Right lobe of liver (tissue), 6 donors: ENCODE measurements at regions not wholly inside any gene's neighbourhood (a gene's known extent, or its start where the extent isn't known, plus 50 kb on each side); places are given as distances from the start of the nearest gene placed in this dataset.

Experiments used
- ATAC-seq, 4 donors: fragments of 200-7000 bp; cut with Tn5 transposase; one replicate each; pipeline ENCODE4 v1.9.1; 2020; ENCODE audit warnings: mild to moderate bottlenecking in 4 of 4, moderate library complexity in 4 of 4
- DNase-seq, 3 donors: peaks; one replicate each; pipeline ENCODE4 v3.0.0-alpha.2; 2020
- H3K27ac ChIP-seq, 3 donors: fragments of 200-600 bp; one replicate each; pipeline ENCODE4 v1.8.0; 2022
- H3K27me3 ChIP-seq, 2 donors: fragments of 200-600 bp; one replicate each; pipeline ENCODE4 v1.8.0; 2022
- H3K36me3 ChIP-seq, 4 donors: fragments of 200-600 bp; sonication (generic) in 1 of 4; one replicate each; pipeline versions ENCODE4 v1.5.1 to v1.8.0; 2017 to 2022; ENCODE audit warnings: control low read depth in 1 of 4
- H3K4me1 ChIP-seq, 4 donors: fragments of 200-600 bp; sonication (generic) in 1 of 4; one replicate each; pipeline versions ENCODE4 v1.5.1 to v1.8.0; 2017 to 2022; ENCODE audit warnings: control low read depth in 1 of 4
- H3K4me3 ChIP-seq, 3 donors: fragments of 200-600 bp; one replicate each; pipeline ENCODE4 v1.8.0; 2022
- H3K9me3 ChIP-seq, 4 donors: fragments of 200-600 bp; sonication (generic) in 1 of 4; one replicate each; pipeline versions ENCODE4 v1.5.1 to v1.8.0; 2017 to 2022; ENCODE audit warnings: control low read depth in 1 of 4
- CTCF ChIP-seq, 4 donors: fragments of 200-600 bp in 3 of 4; fragments of 450-650 bp in 1 of 4; IDR thresholded peaks; one replicate each; pipeline versions ENCODE4 v1.5.1 to v1.8.0; 2016 to 2022; ENCODE audit warnings: antibody characterized with exemption in 4 of 4, mild to moderate bottlenecking in 2 of 4
- POLR2A ChIP-seq: fragments of 450-650 bp; IDR thresholded peaks from one replicate; pipeline ENCODE4 v1.6.1; 2017; ENCODE audit warnings: antibody characterized with exemption, mild to moderate bottlenecking
- WGBS: methylation state at CpG from one replicate; pipeline ENCODE4 v1.1.6; 2018; ENCODE audit warnings: low coverage, low lambda C conversion rate; ENCODE audit not compliant: insufficient coverage; ENCODE audit errors: missing lambda C conversion rate; 5-methylcytosine and 5-hydroxymethylcytosine counted together
- intact Hi-C, 2 donors: fragments of 100-400 bp; cut with DNase I; formaldehyde crosslinking; loops; one replicate each; pipeline versions ENCODE4 v1.11.2 to v1.14.1; 2022
- donor health status: DM: no; HTN: yes; CAD: no.
- donor health status: DM: no; HTN: no; CAD: no.
- donor health status: DM: no; HTN: no; CAD: no.
- donor health status: DM: no; HTN: yes; CAD: no.
- donor health status: DM: no; HTN: yes; CAD: no.

GRCh38 chr20:19966840-19967239, 50.3 kb upstream of the NAA20 start:
- H3K4me3 ChIP-seq, result no peak overlapping the region
- peaks cover 2 to 33% (median 19%) of the 10 kb centered on the region in 4 donors for H3K4me1 ChIP-seq
- intact Hi-C loops, result no loop called here
- DNase-seq, result peak in 2 of 3 donors; percentile 38 to 56
- no peaks in the 10 kb centered on the region for H3K9me3 ChIP-seq
- H3K27ac ChIP-seq, result no peak overlapping the region
- 9% methylated on average over 1 of the region's 1 CpG for WGBS
- H3K27me3 ChIP-seq, result no peaks in the 10 kb centered on the region
- peak; percentile 39 to 66 (median 60) for ATAC-seq
- TF ChIP-seq POLR2A (no peak), CTCF (IDR thresholded peaks at IDR 0.05) (no peak)
- peaks cover 0 to under 1% (median 0%) of the 10 kb centered on the region in 4 donors for H3K36me3 ChIP-seq
